ENCODE measurements at regions not wholly inside any gene's neighbourhood (a gene's known extent, or its start where the extent isn't known, plus 50 kb on each side); places are given as distances from the start of the nearest gene placed in this dataset.

DNA sequence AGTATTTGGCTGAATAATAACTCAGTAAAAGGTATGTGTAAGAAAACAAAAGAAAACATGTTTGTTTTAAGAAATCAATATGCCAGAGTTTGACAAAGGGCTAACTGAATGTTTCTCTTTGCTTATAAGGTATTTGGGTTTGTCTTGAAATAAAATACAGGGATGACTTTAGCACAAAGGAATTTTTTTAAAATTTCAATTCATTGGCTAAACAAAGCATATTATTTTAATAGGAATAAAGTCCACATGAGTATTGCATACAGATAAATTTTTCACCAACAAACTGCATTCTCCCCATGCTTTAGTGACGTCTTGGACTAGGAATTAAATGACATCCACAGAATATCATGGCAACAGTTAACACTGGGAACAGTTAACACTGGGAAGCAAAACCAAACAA is 480.0 kb upstream of the JAG1 start:
- no peak for TF ChIP-seq EP300 (IDR thresholded peaks at IDR 0.05)
- no peak for TF ChIP-seq POLR2A (IDR thresholded peaks at IDR 0.05)
- TF ChIP-seq POLR2AphosphoS5 (IDR thresholded peaks at IDR 0.05): no peak
- TF ChIP-seq, protein P1, sequence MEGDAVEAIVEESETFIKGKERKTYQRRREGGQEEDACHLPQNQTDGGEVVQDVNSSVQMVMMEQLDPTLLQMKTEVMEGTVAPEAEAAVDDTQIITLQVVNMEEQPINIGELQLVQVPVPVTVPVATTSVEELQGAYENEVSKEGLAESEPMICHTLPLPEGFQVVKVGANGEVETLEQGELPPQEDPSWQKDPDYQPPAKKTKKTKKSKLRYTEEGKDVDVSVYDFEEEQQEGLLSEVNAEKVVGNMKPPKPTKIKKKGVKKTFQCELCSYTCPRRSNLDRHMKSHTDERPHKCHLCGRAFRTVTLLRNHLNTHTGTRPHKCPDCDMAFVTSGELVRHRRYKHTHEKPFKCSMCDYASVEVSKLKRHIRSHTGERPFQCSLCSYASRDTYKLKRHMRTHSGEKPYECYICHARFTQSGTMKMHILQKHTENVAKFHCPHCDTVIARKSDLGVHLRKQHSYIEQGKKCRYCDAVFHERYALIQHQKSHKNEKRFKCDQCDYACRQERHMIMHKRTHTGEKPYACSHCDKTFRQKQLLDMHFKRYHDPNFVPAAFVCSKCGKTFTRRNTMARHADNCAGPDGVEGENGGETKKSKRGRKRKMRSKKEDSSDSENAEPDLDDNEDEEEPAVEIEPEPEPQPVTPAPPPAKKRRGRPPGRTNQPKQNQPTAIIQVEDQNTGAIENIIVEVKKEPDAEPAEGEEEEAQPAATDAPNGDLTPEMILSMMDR (IDR thresholded peaks at IDR 0.05): no peak
